H1 (cell line): ENCODE measurements at regions not wholly inside any gene's neighbourhood (a gene's known extent, or its start where the extent isn't known, plus 50 kb on each side); places are given as distances from the start of the nearest gene placed in this dataset.

Experiments used
- EGR1 ChIP-seq: IDR thresholded peaks from 2 replicates; pipeline ENCODE4 v1.6.1; 2011; ENCODE audit warnings: low read depth, low read length, borderline replicate concordance
- FOSL1 ChIP-seq: IDR thresholded peaks from 2 replicates; pipeline ENCODE4 v1.6.1; 2011; ENCODE audit warnings: mild to moderate bottlenecking, low read depth, low read length, moderate library complexity; ENCODE audit not compliant: insufficient read depth
- GTF2F1 ChIP-seq: IDR thresholded peaks from 2 replicates; pipeline ENCODE4 v1.6.1; 2012; ENCODE audit warnings: low read depth, low read length, improper control_type of control experiment, borderline replicate concordance
- HDAC6 ChIP-seq: IDR thresholded peaks from one replicate; pipeline ENCODE4 v1.7.1; 2012; ENCODE audit warnings: low read depth, mild to moderate bottlenecking, inconsistent platforms, low read length, moderate library complexity
- NRF1 ChIP-seq: IDR thresholded peaks from 2 replicates; pipeline ENCODE4 v1.6.1; 2011; ENCODE audit warnings: mild to moderate bottlenecking, low read depth, low read length, improper control_type of control experiment
- POLR2A ChIP-seq, 2 experiments: IDR thresholded peaks; 1 replicate in 1 of 2; 2 replicates in 1 of 2; pipeline ENCODE4 v1.6.1; 2011; ENCODE audit warnings: low read depth in 2 of 2, low read length in 2 of 2, mild to moderate bottlenecking in 2 of 2; ENCODE audit errors: control extremely low read depth in 1 of 2
- POLR2AphosphoS5 ChIP-seq: IDR thresholded peaks from 2 replicates; pipeline ENCODE4 v1.6.1; 2011; ENCODE audit warnings: low read depth, low read length
- RAD21 ChIP-seq, 2 experiments: IDR thresholded peaks in 1 of 2; conservative IDR thresholded peaks in 1 of 2; 2 replicates each; pipeline ENCODE4 v1.6.1; 2011; ENCODE audit warnings: low read depth in 2 of 2, low read length in 2 of 2, improper control_type of control experiment in 1 of 2, inconsistent platforms in 1 of 2, mild to moderate bottlenecking in 1 of 2, moderate library complexity in 1 of 2
- SRF ChIP-seq: IDR thresholded peaks from 2 replicates; pipeline ENCODE4 v1.6.1; 2011; ENCODE audit warnings: mild to moderate bottlenecking, low read depth, low read length, moderate library complexity
- TBP ChIP-seq: IDR thresholded peaks from 2 replicates; pipeline ENCODE4 v1.6.1; 2011; ENCODE audit warnings: low read depth, low read length, improper control_type of control experiment
- TF ChIP-seq, protein P1 (sequence below), 3 experiments: IDR thresholded peaks; 1 replicate in 2 of 3; 2 replicates in 1 of 3; pipeline versions ENCODE4 v1.5.1 to v1.6.1; 2011; ENCODE audit warnings: low read length in 3 of 3, mild to moderate bottlenecking in 3 of 3, inconsistent platforms in 2 of 3, low read depth in 1 of 3, moderate library complexity in 1 of 3; ENCODE audit not compliant: insufficient read depth in 1 of 3; ENCODE audit errors: control extremely low read depth in 1 of 3
- TF ChIP-seq, protein P2 (sequence below): IDR thresholded peaks from 2 replicates; pipeline ENCODE4 v1.6.1; 2012; ENCODE audit warnings: inconsistent platforms

DNA sequence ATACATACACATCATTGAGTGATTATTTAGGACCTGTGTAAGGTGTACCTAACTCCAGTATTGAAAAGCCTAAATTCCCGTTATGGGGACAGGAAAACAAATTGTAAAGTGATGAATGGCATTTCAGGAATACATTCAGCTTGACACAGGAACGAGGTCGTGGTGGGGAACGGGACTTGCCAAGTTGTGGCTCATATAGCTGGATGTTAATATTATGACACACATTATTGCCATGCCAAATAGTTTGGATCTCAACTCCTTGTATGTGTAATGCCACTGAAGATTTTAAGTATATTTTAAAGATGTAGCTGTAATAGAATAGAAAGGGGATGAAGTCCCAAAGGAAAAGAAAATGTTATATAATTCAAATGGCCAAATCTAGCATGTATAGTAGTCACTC lies 227.2 kb upstream of the GOLIM4 start:
- no peak for TF ChIP-seq NRF1
- no peak for TF ChIP-seq FOSL1
- TF ChIP-seq POLR2A (IDR thresholded peaks at IDR 0.05; ENCODE audit: control extremely low read depth in 1 of 2, low read depth in 2 of 2, low read length in 2 of 2): no peak
- TF ChIP-seq, protein P1, sequence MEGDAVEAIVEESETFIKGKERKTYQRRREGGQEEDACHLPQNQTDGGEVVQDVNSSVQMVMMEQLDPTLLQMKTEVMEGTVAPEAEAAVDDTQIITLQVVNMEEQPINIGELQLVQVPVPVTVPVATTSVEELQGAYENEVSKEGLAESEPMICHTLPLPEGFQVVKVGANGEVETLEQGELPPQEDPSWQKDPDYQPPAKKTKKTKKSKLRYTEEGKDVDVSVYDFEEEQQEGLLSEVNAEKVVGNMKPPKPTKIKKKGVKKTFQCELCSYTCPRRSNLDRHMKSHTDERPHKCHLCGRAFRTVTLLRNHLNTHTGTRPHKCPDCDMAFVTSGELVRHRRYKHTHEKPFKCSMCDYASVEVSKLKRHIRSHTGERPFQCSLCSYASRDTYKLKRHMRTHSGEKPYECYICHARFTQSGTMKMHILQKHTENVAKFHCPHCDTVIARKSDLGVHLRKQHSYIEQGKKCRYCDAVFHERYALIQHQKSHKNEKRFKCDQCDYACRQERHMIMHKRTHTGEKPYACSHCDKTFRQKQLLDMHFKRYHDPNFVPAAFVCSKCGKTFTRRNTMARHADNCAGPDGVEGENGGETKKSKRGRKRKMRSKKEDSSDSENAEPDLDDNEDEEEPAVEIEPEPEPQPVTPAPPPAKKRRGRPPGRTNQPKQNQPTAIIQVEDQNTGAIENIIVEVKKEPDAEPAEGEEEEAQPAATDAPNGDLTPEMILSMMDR (IDR thresholded peaks at IDR 0.05; ENCODE audit: control extremely low read depth in 1 of 3, insufficient read depth in 1 of 3, low read depth in 1 of 3, low read length in 3 of 3): no peak
- TF ChIP-seq EGR1: no peak
- TF ChIP-seq SRF: no peak
- TF ChIP-seq, protein P2, sequence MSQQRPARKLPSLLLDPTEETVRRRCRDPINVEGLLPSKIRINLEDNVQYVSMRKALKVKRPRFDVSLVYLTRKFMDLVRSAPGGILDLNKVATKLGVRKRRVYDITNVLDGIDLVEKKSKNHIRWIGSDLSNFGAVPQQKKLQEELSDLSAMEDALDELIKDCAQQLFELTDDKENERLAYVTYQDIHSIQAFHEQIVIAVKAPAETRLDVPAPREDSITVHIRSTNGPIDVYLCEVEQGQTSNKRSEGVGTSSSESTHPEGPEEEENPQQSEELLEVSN: no peak
- no peak for TF ChIP-seq POLR2AphosphoS5
- TF ChIP-seq HDAC6: no peak
- no peak for TF ChIP-seq GTF2F1
- TF ChIP-seq TBP: no peak
- TF ChIP-seq RAD21 (IDR thresholded peaks at IDR 0.05 in 1 of 2, conservative IDR thresholded peaks at IDR 0.05 in 1 of 2; ENCODE audit: low read depth in 2 of 2, low read length in 2 of 2): no peak
